HFFc6 (cell line): ENCODE measurements at regions not wholly inside any gene's neighbourhood (a gene's known extent, or its start where the extent isn't known, plus 50 kb on each side); places are given as distances from the start of the nearest gene placed in this dataset.

Source experiments
- DNase-seq: peaks from one replicate; pipeline ENCODE4 v3.0.0-alpha.2; 2018
- H3K27ac Mint-ChIP-seq: 2 replicates; pipeline ENCODE4 v1.8.0; 2020; ENCODE audit warnings: mild to moderate bottlenecking, mixed read lengths
- H3K27me3 Mint-ChIP-seq: 2 replicates; pipeline ENCODE4 v1.8.0; 2021; ENCODE audit warnings: mild to moderate bottlenecking, moderate library complexity, mixed read lengths; ENCODE audit not compliant: insufficient read depth
- H3K36me3 Mint-ChIP-seq: 2 replicates; pipeline ENCODE4 v1.8.0; 2021; ENCODE audit warnings: low read depth, mixed read lengths
- H3K4me1 Mint-ChIP-seq: 2 replicates; pipeline ENCODE4 v1.8.0; 2020; ENCODE audit warnings: low read depth, mixed read lengths
- H3K4me3 Mint-ChIP-seq: 2 replicates; pipeline ENCODE4 v1.8.0; 2020; ENCODE audit warnings: mild to moderate bottlenecking, moderate library complexity, mixed read lengths
- H3K9me3 Mint-ChIP-seq: 2 replicates; pipeline ENCODE4 v1.8.0; 2020; ENCODE audit warnings: mild to moderate bottlenecking, mixed read lengths
- CTCF ChIP-seq: fragments of 200-600 bp; sonication (generic); IDR thresholded peaks from 2 replicates; pipeline ENCODE4 v1.5.0; 2021; ENCODE audit warnings: antibody characterized with exemption, mild to moderate bottlenecking

- Mint-ChIP-seq H3K27me3 (peaks cover 10% of the 10 kb centered on the region), H3K27ac (no peak overlapping the region), H3K36me3 (no peaks in the 10 kb centered on the region), H3K4me1 (no peaks in the 10 kb centered on the region), H3K9me3 (peaks cover 3% of the 10 kb centered on the region; the same call in 1 of the 2 replicates), H3K4me3 (no peak overlapping the region)
- TF ChIP-seq CTCF: no peak
- DNase-seq: no peak
Measured at GRCh38 chr5:68766952-68767464, 326.8 kb upstream of the SLC30A5 start.

DNA sequence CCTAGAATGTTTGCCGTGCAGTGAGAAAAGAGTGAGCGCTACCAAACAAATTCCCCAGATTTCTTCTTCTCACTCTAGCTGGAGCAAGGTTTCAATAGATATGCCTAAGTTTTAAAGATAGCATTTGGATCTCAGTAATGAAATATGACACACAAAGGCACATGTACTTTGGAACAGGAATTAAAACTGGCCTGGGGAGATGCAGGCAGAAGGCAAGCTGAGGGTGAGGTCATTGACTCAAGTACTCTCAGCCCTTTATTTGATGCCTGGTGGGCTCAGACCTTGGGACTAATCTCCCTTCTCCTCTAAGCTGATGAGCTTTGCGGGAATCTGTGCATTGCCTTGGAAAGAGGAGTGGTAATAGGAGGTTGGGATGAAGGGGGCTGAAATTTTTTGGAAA lies 323.3 kb upstream of the SLC30A5 start:
- Mint-ChIP-seq H3K9me3 (peaks cover 3% of the 10 kb centered on the region; the same call in 1 of the 2 replicates), H3K36me3 (no peaks in the 10 kb centered on the region), H3K4me3 (no peak overlapping the region), H3K4me1 (no peaks in the 10 kb centered on the region), H3K27ac (no peak overlapping the region), H3K27me3 (peaks cover 18% of the 10 kb centered on the region)
- no peak for TF ChIP-seq CTCF
- no peak for DNase-seq

- Mint-ChIP-seq H3K4me1 (no peaks in the 10 kb centered on the region), H3K36me3 (no peaks in the 10 kb centered on the region), H3K9me3 (peaks cover 3% of the 10 kb centered on the region; the same call in 1 of the 2 replicates), H3K27me3 (peaks cover 16% of the 10 kb centered on the region; the same call in 1 of the 2 replicates), H3K4me3 (no peak overlapping the region), H3K27ac (no peak overlapping the region)
- DNase-seq: no peak
- no peak for TF ChIP-seq CTCF
Measured at GRCh38 chr5:68771221-68771620, 322.6 kb upstream of the SLC30A5 start.

DNA sequence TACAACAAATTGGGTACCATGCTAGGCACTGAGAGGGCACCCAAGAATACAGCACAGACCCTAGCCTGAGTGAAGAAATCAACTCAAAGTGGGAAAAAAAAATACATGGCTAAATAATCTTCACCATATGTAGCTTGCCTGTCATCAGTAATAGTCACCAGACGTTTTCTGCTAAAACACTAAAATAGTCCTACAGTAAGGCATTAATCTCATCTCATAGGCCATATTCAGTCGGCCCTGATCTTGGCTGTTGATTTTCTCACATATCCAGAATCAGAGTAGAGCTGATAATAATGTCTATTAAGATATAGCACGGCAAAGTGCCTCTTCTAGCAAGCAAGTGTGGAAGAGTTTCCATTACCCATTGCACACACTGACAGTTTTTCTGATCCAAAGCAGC lies 322.1 kb upstream of the SLC30A5 start:
- Mint-ChIP-seq H3K36me3 (no peaks in the 10 kb centered on the region), H3K4me1 (no peaks in the 10 kb centered on the region), H3K27ac (no peak overlapping the region), H3K27me3 (peaks cover 16% of the 10 kb centered on the region; the same call in 1 of the 2 replicates), H3K4me3 (no peak overlapping the region), H3K9me3 (peaks cover 3% of the 10 kb centered on the region; the same call in 1 of the 2 replicates)
- no peak for DNase-seq
- no peak for TF ChIP-seq CTCF

DNA sequence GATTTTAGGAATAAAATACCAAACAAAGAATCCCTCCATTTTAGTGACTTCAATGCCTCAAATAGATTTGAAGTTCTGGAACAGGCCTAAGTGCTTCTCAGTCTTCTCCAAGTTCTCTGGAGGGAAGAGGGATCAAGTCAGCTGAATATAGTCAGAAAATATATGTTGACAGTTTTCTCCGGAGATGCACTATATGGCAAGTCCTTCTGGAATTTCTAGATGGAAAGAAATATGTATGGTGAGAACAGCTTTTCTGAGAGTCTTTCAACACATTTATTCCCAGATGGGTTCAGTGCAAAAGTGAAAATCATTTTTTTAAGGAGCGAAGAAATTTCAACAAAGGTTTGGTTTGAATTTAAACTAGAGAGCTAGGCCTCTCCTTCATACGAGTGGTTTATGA lies 317.4 kb upstream of the SLC30A5 start:
- DNase-seq: no peak
- peaks cover 10% of the 10 kb centered on the region; the same call in 1 of the 2 replicates for H3K27me3 Mint-ChIP-seq
- H3K4me3 Mint-ChIP-seq: no peak overlapping the region
- H3K36me3 Mint-ChIP-seq: no peaks in the 10 kb centered on the region
- no peak overlapping the region for H3K27ac Mint-ChIP-seq
- no peak for TF ChIP-seq CTCF
- no peaks in the 10 kb centered on the region for H3K4me1 Mint-ChIP-seq
- H3K9me3 Mint-ChIP-seq: no peaks in the 10 kb centered on the region; the same call in 1 of the 2 replicates
